Neural cell (in vitro differentiated cells): ENCODE measurements at regions not wholly inside any gene's neighbourhood (a gene's known extent, or its start where the extent isn't known, plus 50 kb on each side); places are given as distances from the start of the nearest gene placed in this dataset.

Experiments used
- H2AFZ ChIP-seq: fragments of 200-600, 300-800 bp; sonication (generic), shearing (Covaris generic); 2 replicates; pipeline ENCODE4 v1.6.0; 2014; ENCODE audit warnings: low read depth, mild to moderate bottlenecking, antibody characterized with exemption, low read length, moderate library complexity
- H3F3A ChIP-seq: fragments of 200-600 bp; shearing (Covaris generic); 2 replicates; pipeline ENCODE4 v1.6.1; 2016; ENCODE audit warnings: mild to moderate bottlenecking, moderate library complexity, mixed read lengths, antibody characterized with exemption, low read length; ENCODE audit not compliant: insufficient read depth, poor library complexity, severe bottlenecking
- H3K27ac ChIP-seq: fragments of 200-600, 300-800 bp; sonication (generic), shearing (Covaris generic); 2 replicates; pipeline ENCODE4 v1.5.1; 2014; ENCODE audit warnings: mild to moderate bottlenecking, low read length, moderate library complexity
- H3K27me3 ChIP-seq: fragments of 300-800, 200-600 bp; sonication (generic), shearing (Covaris generic); 2 replicates; pipeline ENCODE4 v1.6.0; 2014; ENCODE audit warnings: mild to moderate bottlenecking, low read depth, low read length, moderate library complexity; ENCODE audit not compliant: insufficient read depth
- H3K36me3 ChIP-seq: fragments of 300-800, 200-600 bp; sonication (generic), shearing (Covaris generic); 2 replicates; pipeline ENCODE4 v1.5.1; 2014; ENCODE audit warnings: mild to moderate bottlenecking, antibody characterized with exemption, low read length, moderate library complexity; ENCODE audit not compliant: insufficient read depth
- H3K4me2 ChIP-seq: fragments of 300-800, 200-600 bp; sonication (generic), shearing (Covaris generic); 2 replicates; pipeline ENCODE4 v1.6.0; 2014; ENCODE audit warnings: mild to moderate bottlenecking, low read length
- H3K4me3 ChIP-seq: fragments of 300-800, 200-600 bp; sonication (generic), shearing (Covaris generic); 2 replicates; pipeline ENCODE4 v1.5.1; 2014; ENCODE audit warnings: mild to moderate bottlenecking, low read length, moderate library complexity
- H3K79me2 ChIP-seq: fragments of 200-600 bp; shearing (Covaris generic); replicated peaks from 2 replicates; pipeline ENCODE4 v1.6.0; 2014; ENCODE audit warnings: mild to moderate bottlenecking, low read length, moderate library complexity; ENCODE audit not compliant: insufficient read depth
- H3K9ac ChIP-seq: fragments of 300-800, 200-600 bp; sonication (generic), shearing (Covaris generic); 2 replicates; pipeline ENCODE4 v1.6.1; 2016; ENCODE audit warnings: mild to moderate bottlenecking, low read length, mixed read lengths
- H3K9me2 ChIP-seq: fragments of 200-600 bp; shearing (Covaris generic); 2 replicates; pipeline ENCODE4 v1.6.1; 2016; ENCODE audit warnings: mild to moderate bottlenecking, low read length, mixed read lengths; ENCODE audit not compliant: insufficient read depth
- H3K9me3 ChIP-seq: fragments of 200-600, 300-800 bp; sonication (generic), shearing (Covaris generic); 2 replicates; pipeline ENCODE4 v1.6.1; 2016; ENCODE audit warnings: mild to moderate bottlenecking, mixed run types, low read length, moderate library complexity, mixed read lengths
- H4K20me1 ChIP-seq: fragments of 200-600 bp; shearing (Covaris generic); 2 replicates; pipeline ENCODE4 v1.6.1; 2016; ENCODE audit warnings: mild to moderate bottlenecking, mixed run types; ENCODE audit not compliant: insufficient read depth
- EP300 ChIP-seq: fragments of 450-650 bp; conservative IDR thresholded peaks from 2 replicates; pipeline ENCODE4 v1.6.1; 2014; ENCODE audit warnings: antibody characterized with exemption, mild to moderate bottlenecking, moderate library complexity; ENCODE audit not compliant: poor library complexity, severe bottlenecking
- EZH2 ChIP-seq: fragments of 200-600, 300-800 bp; shearing (Covaris generic), sonication (generic); IDR thresholded peaks from 2 replicates; pipeline ENCODE4 v1.6.1; 2014; ENCODE audit warnings: antibody characterized with exemption, low read length, borderline replicate concordance, mild to moderate bottlenecking; ENCODE audit not compliant: insufficient read depth, poor library complexity, severe bottlenecking
- MXI1 ChIP-seq: fragments of 450-650 bp; conservative IDR thresholded peaks from 2 replicates; pipeline ENCODE4 v1.6.1; 2014; ENCODE audit warnings: antibody characterized with exemption, mild to moderate bottlenecking; ENCODE audit not compliant: poor library complexity, severe bottlenecking
- POLR2AphosphoS5 ChIP-seq: IDR thresholded peaks from 2 replicates; pipeline ENCODE4 v1.6.1; 2012
- RAD21 ChIP-seq: fragments of 450-650 bp; conservative IDR thresholded peaks from 2 replicates; pipeline ENCODE4 v1.6.1; 2014; ENCODE audit warnings: antibody characterized with exemption, mild to moderate bottlenecking, moderate library complexity
- SMC3 ChIP-seq: fragments of 450-650 bp; conservative IDR thresholded peaks from 2 replicates; pipeline ENCODE4 v1.6.1; 2014; ENCODE audit warnings: antibody characterized with exemption, mild to moderate bottlenecking, moderate library complexity; ENCODE audit not compliant: poor library complexity
- TAF1 ChIP-seq: IDR thresholded peaks from 2 replicates; pipeline ENCODE4 v1.6.1; 2012; ENCODE audit warnings: low read depth
- TF ChIP-seq, protein P1 (sequence below): IDR thresholded peaks from 2 replicates; pipeline ENCODE4 v1.6.1; 2012; ENCODE audit warnings: borderline replicate concordance
- TF ChIP-seq, protein P2 (sequence below): fragments of 450-650 bp; IDR thresholded peaks from 2 replicates; pipeline ENCODE4 v1.5.1; 2014; ENCODE audit warnings: antibody characterized with exemption, mild to moderate bottlenecking, moderate library complexity; ENCODE audit not compliant: poor library complexity, severe bottlenecking

GRCh38 chr18:44556296-44556695, 124.4 kb upstream of the SETBP1 start:
- Histone ChIP-seq H3K27me3 (no peaks in the 10 kb centered on the region), H3K79me2 (no peaks in the 10 kb centered on the region)
- TF ChIP-seq RAD21 (no peak), MXI1 (no peak), EZH2 (no peak), TAF1 (no peak), SMC3 (no peak), POLR2AphosphoS5 (no peak), EP300 (no peak)
- TF ChIP-seq, protein P1, sequence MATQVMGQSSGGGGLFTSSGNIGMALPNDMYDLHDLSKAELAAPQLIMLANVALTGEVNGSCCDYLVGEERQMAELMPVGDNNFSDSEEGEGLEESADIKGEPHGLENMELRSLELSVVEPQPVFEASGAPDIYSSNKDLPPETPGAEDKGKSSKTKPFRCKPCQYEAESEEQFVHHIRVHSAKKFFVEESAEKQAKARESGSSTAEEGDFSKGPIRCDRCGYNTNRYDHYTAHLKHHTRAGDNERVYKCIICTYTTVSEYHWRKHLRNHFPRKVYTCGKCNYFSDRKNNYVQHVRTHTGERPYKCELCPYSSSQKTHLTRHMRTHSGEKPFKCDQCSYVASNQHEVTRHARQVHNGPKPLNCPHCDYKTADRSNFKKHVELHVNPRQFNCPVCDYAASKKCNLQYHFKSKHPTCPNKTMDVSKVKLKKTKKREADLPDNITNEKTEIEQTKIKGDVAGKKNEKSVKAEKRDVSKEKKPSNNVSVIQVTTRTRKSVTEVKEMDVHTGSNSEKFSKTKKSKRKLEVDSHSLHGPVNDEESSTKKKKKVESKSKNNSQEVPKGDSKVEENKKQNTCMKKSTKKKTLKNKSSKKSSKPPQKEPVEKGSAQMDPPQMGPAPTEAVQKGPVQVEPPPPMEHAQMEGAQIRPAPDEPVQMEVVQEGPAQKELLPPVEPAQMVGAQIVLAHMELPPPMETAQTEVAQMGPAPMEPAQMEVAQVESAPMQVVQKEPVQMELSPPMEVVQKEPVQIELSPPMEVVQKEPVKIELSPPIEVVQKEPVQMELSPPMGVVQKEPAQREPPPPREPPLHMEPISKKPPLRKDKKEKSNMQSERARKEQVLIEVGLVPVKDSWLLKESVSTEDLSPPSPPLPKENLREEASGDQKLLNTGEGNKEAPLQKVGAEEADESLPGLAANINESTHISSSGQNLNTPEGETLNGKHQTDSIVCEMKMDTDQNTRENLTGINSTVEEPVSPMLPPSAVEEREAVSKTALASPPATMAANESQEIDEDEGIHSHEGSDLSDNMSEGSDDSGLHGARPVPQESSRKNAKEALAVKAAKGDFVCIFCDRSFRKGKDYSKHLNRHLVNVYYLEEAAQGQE: no peak
- TF ChIP-seq, protein P2, sequence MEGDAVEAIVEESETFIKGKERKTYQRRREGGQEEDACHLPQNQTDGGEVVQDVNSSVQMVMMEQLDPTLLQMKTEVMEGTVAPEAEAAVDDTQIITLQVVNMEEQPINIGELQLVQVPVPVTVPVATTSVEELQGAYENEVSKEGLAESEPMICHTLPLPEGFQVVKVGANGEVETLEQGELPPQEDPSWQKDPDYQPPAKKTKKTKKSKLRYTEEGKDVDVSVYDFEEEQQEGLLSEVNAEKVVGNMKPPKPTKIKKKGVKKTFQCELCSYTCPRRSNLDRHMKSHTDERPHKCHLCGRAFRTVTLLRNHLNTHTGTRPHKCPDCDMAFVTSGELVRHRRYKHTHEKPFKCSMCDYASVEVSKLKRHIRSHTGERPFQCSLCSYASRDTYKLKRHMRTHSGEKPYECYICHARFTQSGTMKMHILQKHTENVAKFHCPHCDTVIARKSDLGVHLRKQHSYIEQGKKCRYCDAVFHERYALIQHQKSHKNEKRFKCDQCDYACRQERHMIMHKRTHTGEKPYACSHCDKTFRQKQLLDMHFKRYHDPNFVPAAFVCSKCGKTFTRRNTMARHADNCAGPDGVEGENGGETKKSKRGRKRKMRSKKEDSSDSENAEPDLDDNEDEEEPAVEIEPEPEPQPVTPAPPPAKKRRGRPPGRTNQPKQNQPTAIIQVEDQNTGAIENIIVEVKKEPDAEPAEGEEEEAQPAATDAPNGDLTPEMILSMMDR: no peak

GRCh38 chr18:44557616-44558151, 123.0 kb upstream of the SETBP1 start:
- Histone ChIP-seq H3K27me3 (no peaks in the 10 kb centered on the region), H2AFZ (no peak overlapping the region)

More at GRCh38 chr18:44556296-44556695, 124.4 kb upstream of the SETBP1 start:
- no peaks in the 10 kb centered on the region for H3F3A ChIP-seq
- H3K9ac ChIP-seq: no peak overlapping the region
- H3K9me3 ChIP-seq: no peaks in the 10 kb centered on the region
- H3K9me2 ChIP-seq: no peaks in the 10 kb centered on the region
- no peaks in the 10 kb centered on the region for H3K36me3 ChIP-seq
- H4K20me1 ChIP-seq: no peaks in the 10 kb centered on the region
- no peak overlapping the region for H2AFZ ChIP-seq
- no peak overlapping the region for H3K4me3 ChIP-seq
- H3K4me2 ChIP-seq: no peak overlapping the region
- H3K27ac ChIP-seq: no peak overlapping the region

More at GRCh38 chr18:44557616-44558151, 123.0 kb upstream of the SETBP1 start:
- H3K9ac ChIP-seq: no peak overlapping the region
- no peaks in the 10 kb centered on the region for H3F3A ChIP-seq
- no peaks in the 10 kb centered on the region for H3K9me3 ChIP-seq
- no peaks in the 10 kb centered on the region for H3K36me3 ChIP-seq
- H3K79me2 ChIP-seq: no peaks in the 10 kb centered on the region
- TF ChIP-seq POLR2AphosphoS5 (peak; percentile 62), MXI1 (no peak), RAD21 (no peak), EP300 (peak; percentile 89), SMC3 (peak; percentile 29)
- TF ChIP-seq, protein P1: peak; percentile 99
- H3K4me3 ChIP-seq: no peak overlapping the region
- H4K20me1 ChIP-seq: no peaks in the 10 kb centered on the region
- no peak overlapping the region for H3K4me2 ChIP-seq
- H3K27ac ChIP-seq: peak overlapping the region; percentile 1
- no peaks in the 10 kb centered on the region for H3K9me2 ChIP-seq
